NAMALWA (cell line): ENCODE measurements at regions not wholly inside any gene's neighbourhood (a gene's known extent, or its start where the extent isn't known, plus 50 kb on each side); places are given as distances from the start of the nearest gene placed in this dataset.

Experiments
- DNase-seq: peaks from one replicate; pipeline ENCODE4 v3.0.0-alpha.2; 2015; ENCODE audit warnings: low spot score

DNA sequence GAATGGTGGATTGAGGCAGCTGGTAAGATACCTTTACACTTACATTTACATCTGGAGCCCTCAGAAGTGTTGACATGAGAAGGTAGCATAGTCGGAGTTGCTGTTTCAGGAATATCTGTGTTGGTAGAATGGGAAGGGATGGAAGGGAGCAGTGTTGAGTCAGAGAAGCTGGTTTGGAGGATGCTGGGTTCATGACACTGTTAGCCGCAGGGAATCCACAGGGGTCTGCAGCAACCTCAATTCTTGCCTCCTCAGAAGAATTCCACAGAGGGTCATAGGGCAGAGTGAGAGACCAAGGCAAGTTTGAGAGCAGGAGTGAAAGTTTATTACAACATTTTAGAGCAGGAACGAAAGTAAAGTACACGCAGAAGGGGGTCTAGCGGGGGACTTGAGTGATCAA, 536.8 kb downstream of the QKI start:
- no peak for DNase-seq

GRCh38 chr6:163950159-163950558, 535.6 kb downstream of the QKI start:
- no peak for DNase-seq

DNA sequence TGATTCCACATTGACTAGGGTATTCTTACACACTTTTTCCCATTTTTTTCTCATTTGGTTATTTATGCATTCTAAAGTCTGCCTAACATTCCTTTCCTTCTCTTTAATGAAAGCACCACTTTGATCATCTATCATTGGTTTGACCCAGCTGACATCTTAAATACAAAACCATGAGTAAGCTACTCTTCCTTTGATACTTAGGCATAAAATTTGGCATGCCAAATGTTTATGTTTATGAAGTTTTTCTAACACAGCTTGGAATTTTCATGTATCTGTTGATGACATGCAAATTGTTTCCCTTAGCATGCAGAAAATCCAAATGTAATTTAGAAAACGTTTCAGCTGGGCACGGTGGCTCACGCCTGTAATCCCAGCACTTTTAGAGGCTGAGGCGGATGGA, 534.9 kb downstream of the QKI start:
- no peak for DNase-seq

DNA sequence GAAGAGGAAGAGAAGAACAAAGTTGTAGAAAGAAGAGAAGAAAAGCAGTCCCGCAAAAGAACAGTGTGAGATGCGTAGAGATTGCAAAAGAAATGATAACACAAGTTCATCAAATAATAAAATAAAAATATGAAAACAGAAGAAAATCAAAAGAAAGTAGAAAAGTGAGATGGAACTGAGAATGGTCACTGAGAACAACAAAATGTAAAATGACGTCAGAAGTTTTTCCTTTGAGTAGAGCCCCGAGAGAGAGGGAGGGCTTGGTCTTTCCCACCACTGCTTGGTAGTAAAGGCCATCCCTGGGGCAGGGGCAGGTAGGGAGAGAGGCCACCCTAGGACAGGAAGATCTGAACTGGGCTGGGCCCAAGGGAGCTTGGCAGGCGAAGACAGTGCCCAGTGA, 533.7 kb downstream of the QKI start:
- DNase-seq = no peak

DNA sequence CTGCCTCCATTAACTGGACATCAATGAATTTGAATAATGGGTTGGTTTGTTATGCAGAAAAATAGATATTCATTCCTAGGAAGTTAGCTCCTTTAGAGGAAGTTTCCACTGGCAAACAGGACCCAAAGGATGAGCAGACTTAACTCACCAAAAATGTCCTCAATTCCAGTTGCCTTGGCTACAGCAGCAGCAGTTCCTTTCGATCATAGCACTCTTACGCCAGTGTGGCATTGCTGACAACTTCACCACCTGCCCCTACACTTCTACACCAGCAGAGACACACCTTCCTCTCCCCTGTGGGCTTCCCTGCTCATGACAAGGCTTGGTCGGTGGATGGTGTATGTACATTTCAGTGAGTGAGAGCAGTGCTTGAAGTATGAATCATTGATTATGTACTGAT, 532.8 kb downstream of the QKI start:
- DNase-seq = no peak

- DNase-seq = no peak
These were observed 531.9 kb downstream of the QKI start for GRCh38 chr6:163946437-163946836.

GRCh38 chr6:163945808-163946207, 531.3 kb downstream of the QKI start:
- DNase-seq = no peak

DNA sequence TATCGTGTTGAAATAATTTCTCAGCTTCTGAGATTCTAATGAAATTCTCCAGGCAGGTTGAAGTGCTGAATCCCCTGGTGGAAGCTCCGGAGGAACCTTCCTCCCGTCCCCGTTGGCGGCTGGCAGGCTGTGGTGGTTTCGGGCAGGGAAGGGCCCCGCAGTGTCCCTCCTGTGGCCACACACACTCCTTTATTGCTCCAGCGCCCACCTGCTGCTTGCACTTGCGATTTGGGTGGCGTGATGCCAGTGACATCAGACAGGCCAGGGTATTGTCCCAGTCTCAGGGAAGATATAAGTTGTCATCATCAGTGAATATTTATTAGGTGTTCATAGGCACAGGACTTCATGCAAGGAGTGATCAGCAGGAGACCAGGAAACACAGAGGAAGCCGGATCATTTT, 530.4 kb downstream of the QKI start:
- no peak for DNase-seq

DNA sequence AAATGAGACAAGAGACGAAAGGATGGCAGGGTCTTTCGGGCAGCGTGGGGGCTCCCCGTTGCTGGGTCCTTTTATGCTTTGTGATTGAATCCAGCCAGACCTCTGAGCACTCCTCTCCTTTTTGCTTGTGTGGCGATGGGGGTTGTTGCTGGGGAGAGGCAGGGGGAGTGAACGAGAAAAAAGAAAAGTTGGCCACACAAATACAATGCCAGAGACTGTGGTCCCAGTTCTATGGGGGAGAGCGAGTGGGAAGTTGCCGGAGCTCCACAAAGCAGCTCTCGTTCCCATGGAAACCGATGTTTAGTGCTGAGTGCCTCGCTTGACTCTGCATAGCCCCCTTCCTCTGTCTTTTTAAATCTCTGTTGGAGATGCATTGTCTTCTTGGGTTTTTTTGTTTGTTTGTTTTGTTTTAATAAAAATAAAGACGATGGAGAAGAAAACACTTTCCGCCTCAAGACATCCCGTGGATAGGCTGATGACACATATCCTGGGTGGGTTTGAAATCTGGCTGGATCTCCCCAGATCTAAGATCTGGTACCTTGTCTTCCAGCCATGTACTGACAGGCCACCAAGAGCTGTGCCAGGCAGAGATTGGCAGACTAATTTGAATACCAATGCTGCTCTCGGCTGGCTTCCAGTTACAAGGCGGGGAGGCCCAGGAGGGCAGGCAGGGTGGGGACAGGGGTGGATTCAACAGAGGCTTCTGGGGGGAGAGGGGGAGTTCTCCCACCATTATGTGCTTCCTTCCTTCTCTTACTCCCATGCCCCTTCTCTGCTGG, 529.3 kb downstream of the QKI start:
- no peak for DNase-seq

- peak; percentile 7 for DNase-seq
These were observed 528.3 kb downstream of the QKI start for GRCh38 chr6:163942790-163943189.

GRCh38 chr6:163941624-163941976, 527.1 kb downstream of the QKI start:
- DNase-seq = no peak

DNA sequence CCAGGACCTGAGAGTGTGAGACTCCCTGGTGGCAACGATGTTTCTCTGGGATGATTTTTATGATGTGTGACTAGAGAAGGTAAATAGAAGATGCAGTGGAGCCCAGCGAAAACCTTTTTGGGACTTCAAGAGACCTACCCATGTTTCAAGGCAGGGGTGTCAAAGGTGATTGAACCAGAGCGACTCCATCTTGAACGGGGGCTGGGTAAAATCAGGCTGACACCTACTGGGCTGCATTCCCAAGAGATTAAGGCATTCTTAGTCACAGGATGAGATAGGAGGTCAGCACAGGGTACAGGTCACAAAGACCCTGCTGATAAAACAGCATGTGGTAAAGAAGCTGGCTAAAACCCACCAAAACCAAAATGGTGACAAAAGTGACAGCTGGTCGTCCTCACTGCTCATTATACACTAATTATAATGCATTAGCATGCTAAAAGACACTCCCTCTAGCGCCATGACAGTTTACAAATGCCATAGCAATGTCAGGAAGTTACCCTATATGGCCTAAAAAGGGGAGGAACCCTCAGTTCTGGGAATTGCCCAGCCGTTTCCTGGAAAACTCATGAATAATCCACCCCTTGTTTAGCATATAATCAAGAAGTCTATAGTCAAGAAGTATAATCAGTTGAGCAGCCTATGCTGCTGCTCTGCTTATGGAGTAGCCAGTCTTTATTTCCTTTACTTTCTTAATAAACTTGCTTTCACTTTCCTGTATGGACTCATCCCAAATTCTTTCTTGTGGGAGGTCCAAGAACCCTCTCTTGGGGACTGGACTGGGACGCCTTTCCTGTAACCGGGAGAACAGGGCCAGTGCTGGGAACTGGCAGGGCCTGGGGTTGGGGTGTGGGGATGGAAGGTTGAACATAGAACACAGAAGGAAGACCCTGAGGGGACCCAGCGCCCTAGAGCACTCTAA, 526.4 kb downstream of the QKI start:
- peak; percentile 21 for DNase-seq

- DNase-seq = no peak
These were observed 522.6 kb downstream of the QKI start for GRCh38 chr6:163937071-163937470.

DNA sequence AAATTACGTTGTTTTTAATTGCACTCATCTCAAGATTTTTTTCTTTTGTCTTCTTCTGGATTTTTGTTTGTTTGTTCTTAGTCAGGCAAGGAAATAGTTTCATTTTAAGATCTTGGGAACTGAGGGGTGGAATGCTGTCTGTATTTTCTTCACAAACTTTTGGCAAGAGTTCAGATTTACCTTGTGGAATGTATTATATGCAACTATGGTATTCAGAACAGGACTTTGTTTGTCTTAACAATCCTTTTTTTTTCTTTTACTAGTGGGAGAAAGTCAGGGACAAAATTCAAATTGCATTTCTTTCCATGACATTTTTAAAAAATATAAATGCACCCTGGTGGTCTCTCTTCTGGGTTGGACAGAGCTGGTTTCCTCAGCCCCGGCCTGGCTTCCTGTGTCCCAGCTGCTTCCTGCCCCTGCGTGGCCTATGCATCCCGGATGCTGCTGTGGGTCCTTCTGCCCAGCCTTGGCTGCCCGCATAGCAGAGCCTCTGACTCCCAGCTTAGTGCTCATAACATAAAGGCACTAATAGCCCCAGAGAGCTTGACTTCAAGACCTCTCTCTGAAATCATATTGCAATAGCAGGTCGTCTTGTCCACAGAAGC, 520.7 kb downstream of the QKI start:
- DNase-seq = no peak

DNA sequence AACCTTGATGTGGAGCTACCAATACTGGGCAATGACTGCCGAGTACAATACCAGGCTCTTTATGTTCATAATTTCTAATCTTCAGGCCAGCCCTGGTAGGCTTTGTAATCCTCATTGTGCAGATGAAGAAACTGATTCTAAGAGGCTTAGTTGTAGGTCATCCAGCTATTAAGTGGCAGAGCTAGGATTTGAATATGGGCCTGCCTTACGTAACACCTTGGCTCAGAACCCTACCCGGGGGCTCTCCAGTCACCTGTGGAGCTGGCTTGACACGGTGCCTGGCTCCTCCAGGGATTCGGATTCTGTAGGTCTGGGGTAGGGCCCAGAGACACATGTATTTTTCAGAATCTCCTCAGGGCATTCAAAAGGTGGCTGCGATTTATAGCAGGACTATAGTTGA, 515.5 kb downstream of the QKI start:
- DNase-seq = no peak

DNA sequence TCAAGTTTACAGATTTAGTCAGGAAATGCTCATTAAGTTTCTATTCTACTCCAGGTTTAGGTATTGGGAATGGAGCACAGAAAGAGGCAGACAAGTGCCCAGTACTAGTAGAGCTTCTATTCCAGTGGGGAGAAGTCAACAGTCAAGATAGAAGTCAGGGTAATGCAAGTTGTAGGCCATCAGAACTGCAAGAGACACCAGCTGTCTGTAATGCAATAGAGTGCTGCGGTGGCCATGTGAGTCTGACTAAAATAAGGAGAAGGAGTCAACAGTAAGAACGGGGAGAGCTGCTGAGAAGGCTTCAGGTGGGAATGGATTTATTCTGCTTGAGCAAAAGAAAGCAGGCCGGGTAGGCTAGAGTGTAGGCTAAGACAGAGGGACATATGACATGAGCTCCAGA, 515.0 kb downstream of the QKI start:
- DNase-seq = no peak

DNA sequence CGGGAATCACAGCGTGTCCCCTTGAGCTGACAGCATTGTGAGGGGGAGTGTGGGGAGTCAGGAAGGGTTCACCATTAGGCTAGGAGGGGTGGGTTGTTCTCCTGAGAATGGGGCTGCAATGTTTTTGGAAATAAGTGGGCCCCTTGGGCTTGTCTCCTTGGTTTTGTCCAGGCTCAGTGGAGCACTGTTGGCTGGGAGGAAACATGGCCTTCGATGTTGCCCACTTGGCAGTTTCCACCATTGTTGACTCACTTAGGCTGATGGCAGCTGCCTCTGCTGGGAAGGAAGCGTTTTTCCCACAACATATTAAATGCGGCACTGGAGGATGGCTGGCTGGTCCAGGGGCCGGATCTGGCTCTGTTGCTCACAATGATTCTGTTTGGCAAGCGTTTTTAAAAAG, 512.1 kb downstream of the QKI start:
- no peak for DNase-seq

- DNase-seq = no peak
These were observed 511.3 kb downstream of the QKI start for GRCh38 chr6:163925839-163926238.

- DNase-seq = no peak
These were observed 509.3 kb downstream of the QKI start for GRCh38 chr6:163923658-163924411.

DNA sequence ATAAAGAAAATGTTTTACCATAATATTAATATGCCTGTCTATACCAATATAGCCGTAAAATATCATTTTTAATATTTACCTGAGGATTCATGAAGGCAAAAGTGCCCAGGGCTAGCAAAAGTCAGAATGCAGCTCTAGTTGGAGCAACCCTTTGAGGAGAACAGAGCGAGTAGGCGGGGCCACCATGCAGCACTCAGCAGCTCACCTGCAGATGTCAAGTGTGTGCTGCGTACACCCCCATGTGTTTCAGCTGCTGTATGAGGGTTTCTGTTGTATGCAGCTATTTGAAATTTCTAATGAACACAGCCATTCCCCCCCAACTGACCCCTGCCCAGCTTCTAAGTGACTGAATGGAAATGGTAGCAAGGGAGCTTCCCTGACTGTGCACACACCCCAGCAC, 508.0 kb downstream of the QKI start:
- no peak for DNase-seq

DNA sequence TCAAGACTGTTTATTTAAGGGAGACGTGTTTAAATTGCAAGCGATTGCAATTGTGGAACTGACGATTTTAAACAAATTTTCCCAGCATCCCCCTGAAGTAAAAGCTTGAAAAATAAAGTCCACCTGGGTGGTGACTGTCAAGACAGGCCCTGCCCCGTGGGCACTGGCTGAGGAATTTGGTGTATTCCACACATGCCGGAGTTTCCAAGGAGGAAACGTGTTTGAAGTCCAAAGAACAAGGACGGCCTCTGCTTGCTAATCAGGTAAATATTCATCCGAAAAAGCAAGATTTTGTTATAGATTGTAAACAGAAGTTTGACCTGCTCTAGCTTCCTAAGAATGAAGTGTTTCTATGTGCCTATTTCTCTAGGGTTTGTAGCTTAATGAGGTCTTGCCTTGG, 505.1 kb downstream of the QKI start:
- DNase-seq = no peak

DNA sequence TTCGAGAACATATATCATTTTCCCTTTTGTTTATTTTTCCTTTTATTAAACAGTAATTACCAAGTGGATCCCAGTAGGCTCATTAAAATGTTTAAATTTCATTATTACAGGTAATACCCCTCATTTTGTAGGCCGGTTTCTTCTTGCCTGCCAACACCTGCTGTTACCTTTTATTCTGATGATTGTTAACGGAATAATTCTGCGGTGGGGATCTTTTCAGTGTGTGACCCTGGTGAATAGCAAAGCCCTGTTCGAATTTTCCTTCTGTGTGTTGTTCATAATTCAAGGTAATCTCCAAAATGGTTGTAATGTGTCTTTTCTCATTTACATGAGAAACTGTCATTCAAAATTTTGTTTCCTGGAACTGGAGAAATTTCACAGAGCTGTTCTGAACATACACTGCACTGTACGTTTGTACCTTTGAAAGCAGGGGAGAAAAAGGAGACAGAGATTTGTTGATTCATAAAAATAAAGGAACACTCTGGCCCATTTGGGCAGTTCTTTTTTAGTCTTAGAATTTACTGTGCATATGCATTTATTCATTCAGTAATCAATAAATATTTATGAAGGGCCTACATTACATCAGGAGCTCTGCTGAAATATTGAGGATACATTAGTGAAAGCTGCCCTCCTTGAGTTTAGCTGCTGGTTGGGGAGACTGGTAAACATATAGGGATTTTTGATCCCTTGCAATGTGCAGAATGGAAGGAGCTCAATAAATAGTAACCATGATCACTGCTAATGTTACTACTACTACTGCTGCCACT, 502.0 kb downstream of the QKI start:
- DNase-seq = no peak
